Stimulated activated CD8-positive, alpha-beta memory T cell treated with anti-CD3 and anti-CD28 coated beads, Interleukin-15, amount 100 ng/mL, for 48 hours (primary cell): ENCODE measurements at regions not wholly inside any gene's neighbourhood (a gene's known extent, or its start where the extent isn't known, plus 50 kb on each side); places are given as distances from the start of the nearest gene placed in this dataset.

Source experiments
- DNase-seq, 2 donors: peaks; one replicate each; pipeline ENCODE4 v3.0.0-alpha.2; 2020; ENCODE audit warnings: low read depth in 2 of 2

- DNase-seq: no peak
Measured at GRCh38 chr1:81158592-81158991, 642.1 kb upstream of the ADGRL2 start.

- no peak for DNase-seq
Measured at GRCh38 chr1:81157686-81158085, 643.0 kb upstream of the ADGRL2 start.

GRCh38 chr1:81156887-81157286 lies 643.8 kb upstream of the ADGRL2 start:
- no peak for DNase-seq

- DNase-seq: no peak
Measured at GRCh38 chr1:81155131-81155530, 645.6 kb upstream of the ADGRL2 start.

- no peak for DNase-seq
Measured at GRCh38 chr1:81151206-81151605, 649.5 kb upstream of the ADGRL2 start.

GRCh38 chr1:81149649-81150325 lies 650.9 kb upstream of the ADGRL2 start:
- DNase-seq: no peak

- no peak for DNase-seq
Measured at GRCh38 chr1:81144240-81144825, 656.4 kb upstream of the ADGRL2 start.

GRCh38 chr1:81142099-81142826 lies 658.5 kb upstream of the ADGRL2 start:
- no peak for DNase-seq

- DNase-seq: no peak
Measured at GRCh38 chr1:81135524-81135923, 665.2 kb upstream of the ADGRL2 start.

- DNase-seq: no peak
Measured at GRCh38 chr1:81129776-81130175, 671.0 kb upstream of the ADGRL2 start.

GRCh38 chr1:81129366-81129765 lies 671.4 kb upstream of the ADGRL2 start:
- DNase-seq: no peak

GRCh38 chr1:81128079-81128478 lies 672.7 kb upstream of the ADGRL2 start:
- DNase-seq: no peak

- no peak for DNase-seq
Measured at GRCh38 chr1:81126989-81127581, 673.6 kb upstream of the ADGRL2 start.

GRCh38 chr1:81125672-81126071 lies 675.1 kb upstream of the ADGRL2 start:
- no peak for DNase-seq

GRCh38 chr1:81121306-81121705 lies 679.4 kb upstream of the ADGRL2 start:
- no peak for DNase-seq

GRCh38 chr1:81119319-81119718 lies 681.4 kb upstream of the ADGRL2 start:
- DNase-seq: no peak

- no peak for DNase-seq
Measured at GRCh38 chr1:81118550-81118949, 682.2 kb upstream of the ADGRL2 start.

GRCh38 chr1:81115422-81115821 lies 685.3 kb upstream of the ADGRL2 start:
- no peak for DNase-seq

- no peak for DNase-seq
Measured at GRCh38 chr1:81114191-81114590, 686.5 kb upstream of the ADGRL2 start.

- DNase-seq: no peak
Measured at GRCh38 chr1:81113688-81114087, 687.0 kb upstream of the ADGRL2 start.

GRCh38 chr1:81111818-81112217 lies 688.9 kb upstream of the ADGRL2 start:
- DNase-seq: no peak

GRCh38 chr1:81109038-81109437 lies 691.7 kb upstream of the ADGRL2 start:
- no peak for DNase-seq

GRCh38 chr1:81097860-81098259 lies 702.9 kb upstream of the ADGRL2 start:
- no peak for DNase-seq
